Eye (tissue), 1 donor: ENCODE measurements at regions not wholly inside any gene's neighbourhood (a gene's known extent, or its start where the extent isn't known, plus 50 kb on each side); places are given as distances from the start of the nearest gene placed in this dataset.

Experiments
- DNase-seq: peaks from one replicate; pipeline ENCODE4 v3.0.0-alpha.2; 2015

DNA sequence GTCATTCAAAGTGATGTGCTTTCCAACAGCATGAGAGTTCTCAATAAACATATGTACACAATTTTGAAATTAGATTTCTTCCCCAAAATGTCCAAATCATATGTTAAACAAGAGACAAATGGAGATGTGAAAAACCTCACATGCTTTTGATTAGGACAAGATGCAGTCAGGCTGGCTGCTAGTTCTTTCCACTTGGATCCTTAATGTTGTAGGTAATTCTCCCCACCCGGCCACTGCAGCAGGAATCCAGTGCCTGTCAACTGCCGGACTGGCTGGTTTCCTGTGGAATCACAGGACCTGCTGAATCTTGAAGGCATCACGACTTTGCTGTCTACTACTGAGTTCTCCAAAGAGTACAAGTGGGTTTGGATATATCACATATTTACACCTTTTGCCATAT is 138.6 kb upstream of the AKR1E2 start:
- DNase-seq, result no peak

DNA sequence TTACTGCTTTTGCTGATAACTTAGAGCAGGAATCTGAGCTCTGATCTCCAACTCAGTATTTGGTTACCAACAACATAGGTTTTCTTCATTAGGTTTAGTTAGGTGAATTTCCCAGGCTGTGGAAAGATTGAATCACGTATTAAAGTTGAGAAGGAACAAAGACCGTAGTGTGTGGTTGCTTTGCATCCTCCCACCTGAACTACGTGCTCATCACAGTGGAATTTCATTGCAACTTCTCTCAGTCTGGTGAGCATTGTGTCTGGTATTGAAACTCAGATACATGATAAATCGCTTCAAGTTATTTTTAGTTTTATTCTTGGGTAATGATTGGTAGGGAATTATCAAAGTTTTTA is 139.4 kb upstream of the AKR1E2 start:
- no peak for DNase-seq

DNA sequence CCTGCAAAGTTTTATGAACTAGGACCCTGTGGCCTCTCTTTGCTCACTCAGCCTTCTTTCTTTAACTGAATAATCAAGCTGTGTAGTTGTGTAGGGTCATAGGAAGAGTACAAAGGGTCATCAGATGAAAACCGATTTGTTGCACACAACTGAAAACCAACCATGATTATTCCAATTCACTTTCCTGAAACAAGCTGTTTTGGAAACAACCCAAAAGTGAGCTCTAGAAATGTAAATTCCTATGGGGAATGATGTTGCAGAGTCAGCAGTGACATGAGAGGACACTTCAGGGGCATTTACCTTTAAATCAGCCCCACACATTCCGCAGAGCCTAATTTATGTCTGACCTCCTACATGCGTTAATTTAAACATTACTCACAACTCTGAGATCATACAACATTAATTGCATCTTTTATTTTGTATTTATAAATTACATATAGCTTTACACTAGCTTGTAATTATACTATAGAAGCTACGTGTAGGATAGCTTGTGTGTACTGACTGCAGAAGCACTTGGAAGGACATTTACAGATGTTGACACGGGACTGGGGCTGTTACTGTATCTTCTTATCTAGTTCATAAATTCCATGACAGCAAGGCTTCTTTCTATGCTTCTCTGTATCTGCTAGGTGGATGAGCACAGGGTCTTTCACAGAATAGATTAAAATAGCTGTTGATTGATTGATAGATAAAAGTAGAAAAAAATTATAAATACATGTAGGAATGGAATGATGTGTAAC is 139.9 kb upstream of the AKR1E2 start:
- no peak for DNase-seq

DNA sequence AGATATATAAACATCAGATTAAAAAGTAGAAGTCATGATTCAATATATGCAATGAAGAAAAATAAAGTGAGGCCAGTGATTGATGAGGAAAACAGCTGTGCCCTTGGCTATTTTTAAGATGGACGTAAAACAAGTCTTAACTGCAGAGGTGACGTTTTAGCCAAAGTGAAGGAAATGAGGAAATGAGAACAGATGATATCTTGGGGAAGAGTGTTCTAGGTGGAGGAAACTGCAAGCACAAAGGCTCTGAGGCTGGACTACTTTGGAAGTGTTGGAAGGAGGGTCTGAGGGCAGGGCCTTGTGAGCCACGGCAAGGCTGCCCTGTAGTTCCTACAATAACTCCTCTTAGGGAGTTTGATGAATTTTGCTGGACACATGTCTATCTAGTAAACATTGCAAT is 140.5 kb upstream of the AKR1E2 start:
- DNase-seq, result no peak

DNA sequence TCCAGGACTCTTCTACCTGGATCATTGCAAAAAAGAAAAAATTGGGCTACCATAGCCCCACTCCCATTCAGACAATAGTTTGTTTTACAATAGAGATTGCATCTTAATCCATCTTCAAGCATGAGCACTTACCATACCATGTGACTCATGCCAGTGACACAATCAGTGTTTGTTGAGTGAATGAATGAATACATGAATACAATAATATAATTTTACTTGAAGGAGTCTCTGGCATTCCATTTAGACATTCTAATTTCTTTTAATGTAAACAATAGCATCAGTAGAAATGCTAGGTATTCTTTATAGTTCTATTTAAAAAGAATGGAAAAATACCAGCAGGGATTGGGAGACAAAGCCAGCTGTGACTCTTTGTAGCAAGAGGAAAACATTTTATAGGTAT is 141.6 kb upstream of the AKR1E2 start:
- DNase-seq, result no peak

DNA sequence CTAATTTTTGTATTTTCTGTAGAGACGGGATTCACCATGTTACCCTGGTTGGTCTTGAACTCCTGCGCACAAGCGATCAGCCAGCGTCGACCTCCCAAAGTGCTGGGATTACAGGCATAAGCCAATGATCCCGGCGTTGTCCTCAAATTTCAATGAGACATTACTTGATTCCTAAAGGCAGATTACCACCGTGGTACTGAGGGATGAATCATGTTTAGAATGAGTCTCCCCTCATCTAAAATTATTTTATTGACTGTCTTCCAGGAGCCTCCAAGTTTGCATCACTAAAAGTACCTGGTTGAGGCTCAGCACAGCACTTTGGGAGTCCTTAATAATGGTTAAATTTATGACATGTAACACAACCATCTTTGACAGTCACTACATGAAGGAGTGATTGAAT is 142.2 kb upstream of the AKR1E2 start:
- no peak for DNase-seq

DNA sequence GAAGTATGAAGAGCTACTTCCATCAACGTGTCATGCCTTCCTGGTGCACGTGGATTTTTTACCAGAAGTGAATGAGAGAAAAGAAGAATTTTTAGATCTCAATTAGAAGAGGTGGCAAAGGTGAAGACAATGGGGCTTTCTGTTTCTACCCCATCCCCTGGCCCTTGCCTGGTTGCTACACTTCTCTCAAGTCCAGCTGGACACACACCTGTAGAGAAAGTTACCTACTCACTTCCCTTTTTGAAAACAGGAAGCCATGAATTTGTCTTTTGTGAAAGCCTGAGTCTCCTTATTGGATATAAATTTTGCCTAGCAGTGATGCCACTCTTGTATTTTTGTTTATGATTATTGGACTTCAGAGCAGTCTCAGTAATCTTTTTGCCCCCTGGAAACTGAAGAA is 142.9 kb upstream of the AKR1E2 start:
- no peak for DNase-seq

DNA sequence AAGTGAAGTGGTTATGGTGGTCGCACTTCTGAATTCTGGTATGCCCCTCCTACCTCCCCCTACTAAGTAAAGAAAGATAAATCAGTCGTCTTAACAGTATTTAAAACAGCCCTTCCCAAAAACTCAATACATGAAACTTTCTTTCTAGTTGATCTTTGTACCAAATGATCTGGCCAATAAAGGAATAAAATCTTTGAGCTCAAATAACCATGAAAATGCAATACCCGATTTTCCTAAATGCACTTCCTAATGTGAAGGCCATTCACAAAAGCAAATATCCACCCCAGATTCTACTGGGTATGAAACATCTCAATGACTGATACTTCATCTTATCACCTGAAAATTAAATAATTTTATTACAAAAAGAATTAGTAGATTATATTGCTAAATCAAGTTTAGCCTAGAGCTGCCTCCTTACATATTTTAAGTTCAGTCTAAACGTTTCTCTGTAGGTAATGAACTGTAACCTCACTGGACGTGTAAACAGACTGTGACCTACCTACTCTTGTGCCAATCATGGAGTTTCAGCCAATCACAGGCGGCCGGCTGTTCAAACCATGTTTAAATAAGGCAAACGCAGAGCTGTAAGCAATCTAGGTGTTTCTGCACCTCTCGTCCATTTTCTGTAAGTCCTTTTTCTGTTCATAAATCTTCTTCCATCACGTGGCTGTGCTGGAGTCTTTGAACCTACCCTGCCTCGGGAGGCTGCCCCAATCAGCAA is 146.9 kb upstream of the AKR1E2 start:
- no peak for DNase-seq

DNA sequence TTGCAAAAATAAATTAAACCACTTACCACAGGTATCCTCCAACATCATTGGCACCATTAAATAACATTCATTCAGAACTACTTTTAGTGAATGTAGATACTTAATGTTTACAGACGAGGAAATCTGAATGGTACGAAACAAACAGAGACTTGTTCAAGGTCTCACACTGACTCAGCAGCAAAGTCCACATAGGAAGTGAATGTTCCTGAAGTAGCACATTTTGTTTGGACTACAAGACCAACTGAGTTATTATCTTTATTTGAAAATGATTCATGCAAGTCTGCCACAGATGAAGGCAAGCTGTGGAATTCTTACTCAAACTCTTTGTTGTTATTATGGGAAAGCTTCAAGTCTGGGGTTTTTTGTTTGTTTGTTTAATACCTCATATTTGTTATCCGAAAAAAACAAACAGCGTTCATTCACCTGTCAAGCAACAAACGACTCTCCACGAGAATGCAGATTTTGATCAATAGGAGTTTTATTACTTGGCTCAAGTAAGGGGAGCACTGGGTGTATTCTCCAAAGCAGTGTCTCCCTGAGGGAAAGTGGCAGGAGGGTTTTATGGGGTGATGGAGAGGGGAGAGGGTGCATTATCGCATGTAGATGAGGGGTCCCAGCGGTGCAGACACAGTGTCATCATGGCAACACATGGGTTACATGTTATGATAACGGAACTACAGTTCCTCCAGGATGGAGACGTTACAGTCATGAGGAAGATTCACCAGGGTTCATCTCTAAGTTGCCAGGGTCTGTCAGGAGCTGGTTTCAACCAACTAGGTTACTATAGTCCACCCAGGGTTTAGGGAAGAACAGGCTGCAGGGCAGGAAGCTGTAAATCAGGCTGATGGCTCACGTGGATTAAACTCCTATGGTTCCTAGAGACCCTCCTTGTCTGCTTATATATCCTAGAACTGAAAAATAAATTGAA is 147.7 kb upstream of the AKR1E2 start:
- DNase-seq, result no peak

DNA sequence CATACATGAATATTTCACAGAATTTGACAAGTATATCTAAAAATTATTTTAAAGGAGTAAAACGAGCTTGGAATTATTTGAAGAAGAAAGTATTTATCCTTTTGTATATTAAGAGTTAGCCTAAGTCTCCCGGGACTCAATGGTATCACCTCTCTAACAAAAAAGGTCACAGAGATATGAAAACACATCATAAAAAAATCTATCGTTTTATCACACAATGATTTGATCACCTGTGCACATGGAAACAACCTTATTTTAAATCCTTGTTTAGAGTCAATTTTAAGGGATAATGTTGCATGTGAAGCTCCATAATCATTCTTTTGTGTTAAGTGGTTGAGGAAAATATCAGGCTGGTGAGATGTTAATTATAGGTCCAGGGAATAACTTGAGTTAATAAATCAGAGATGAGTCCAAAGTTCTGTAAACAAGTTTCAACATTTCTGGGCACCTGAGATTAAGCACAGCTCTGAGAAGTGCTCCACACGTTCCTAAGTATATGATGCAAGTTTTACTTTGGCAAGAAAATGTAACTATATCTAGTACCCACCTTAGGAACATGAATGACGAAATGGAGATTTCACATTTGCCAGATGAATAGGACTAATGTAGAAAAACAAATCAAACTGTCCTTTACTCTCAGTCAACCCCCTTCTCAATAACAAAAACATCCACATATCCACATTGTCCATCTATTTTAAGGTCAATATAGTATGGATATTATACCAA is 148.5 kb upstream of the AKR1E2 start:
- no peak for DNase-seq

DNA sequence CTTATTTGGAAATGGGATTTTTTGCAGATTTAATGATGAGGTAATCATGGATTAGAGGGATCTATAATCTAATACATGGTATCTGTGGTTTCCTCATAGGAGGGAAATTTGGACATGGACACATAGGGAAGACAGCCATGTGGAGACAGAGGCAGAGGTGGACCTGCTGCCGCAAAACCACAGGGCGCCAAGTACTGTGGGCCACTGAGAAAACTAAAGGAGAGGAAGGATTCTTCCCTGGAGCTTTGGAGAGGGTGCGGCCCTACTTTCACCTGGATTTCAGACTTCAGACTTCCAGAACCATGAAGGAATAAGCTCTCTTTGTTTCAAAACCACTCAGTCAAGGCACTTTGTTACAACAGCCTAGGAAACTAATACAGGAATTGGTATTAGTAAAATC is 149.4 kb upstream of the AKR1E2 start:
- no peak for DNase-seq

DNA sequence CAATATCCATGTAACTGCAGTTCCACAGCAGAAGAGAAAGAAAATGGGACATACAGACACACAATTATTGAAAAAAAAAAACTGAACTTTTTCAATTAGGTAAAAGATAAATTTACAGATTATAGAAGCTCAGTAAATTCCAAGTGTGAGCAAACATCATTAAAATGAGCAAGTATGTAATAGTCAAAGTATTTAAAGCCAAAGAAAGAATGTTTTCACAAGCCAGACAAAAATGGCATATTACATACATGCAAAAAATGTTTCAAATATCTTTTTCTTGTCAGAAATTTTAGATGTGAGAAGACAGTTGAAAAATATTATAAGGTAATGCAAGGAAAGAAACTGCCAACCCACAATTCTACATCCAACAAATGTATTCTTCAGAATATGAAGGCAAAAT is 150.2 kb upstream of the AKR1E2 start:
- no peak for DNase-seq

DNA sequence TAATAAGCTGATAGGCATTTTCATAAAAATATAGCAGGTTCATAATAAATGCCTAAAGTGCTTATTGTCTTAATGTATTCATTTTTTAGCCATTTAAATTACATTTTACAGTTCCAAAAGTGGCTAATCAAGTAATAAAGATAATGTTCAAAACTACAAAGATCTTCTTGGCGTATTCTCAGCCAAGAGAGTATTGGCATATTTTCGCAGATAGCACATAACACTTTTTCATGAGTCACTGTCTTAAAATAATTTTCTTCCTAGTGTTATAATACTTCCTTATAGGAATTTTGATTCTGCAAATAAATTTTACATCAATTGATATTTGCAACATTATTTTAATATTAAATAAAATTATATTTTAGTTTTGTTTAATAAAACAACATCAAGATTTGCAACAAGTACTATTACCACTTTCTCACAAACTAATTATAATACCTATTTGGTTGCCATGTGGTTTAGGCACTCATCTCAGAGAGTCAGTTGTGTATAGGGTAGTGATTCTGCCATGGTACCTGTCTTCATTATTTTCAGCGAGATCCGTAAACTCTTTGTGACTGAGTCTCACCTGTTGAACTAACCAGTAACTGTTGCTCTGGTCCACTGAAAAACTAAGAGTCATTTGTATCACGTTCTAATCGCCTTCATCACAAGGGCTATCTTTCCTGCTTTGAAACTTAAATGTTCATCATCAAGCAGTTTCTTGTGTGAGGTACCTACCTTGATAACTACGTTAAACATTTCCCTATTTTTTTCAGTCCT is 152.5 kb upstream of the AKR1E2 start:
- no peak for DNase-seq

DNA sequence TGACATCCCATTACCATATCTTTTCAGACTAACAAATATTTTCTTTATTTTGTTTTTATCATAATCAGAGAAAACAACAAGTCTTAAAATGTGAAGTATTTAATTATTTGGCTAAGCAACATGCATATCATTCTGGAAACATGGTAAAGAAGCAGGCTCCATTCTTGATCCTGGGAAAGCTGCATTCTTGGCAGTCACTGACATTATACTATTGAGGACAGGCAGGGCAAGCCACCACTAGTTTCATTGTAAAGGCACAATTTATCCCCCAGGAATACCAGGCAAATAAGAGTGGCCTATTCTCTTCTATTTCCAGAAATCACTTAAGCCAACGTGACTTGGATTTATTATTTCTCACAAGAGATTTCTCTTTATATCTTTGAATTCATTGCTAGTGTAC is 153.8 kb upstream of the AKR1E2 start:
- no peak for DNase-seq

DNA sequence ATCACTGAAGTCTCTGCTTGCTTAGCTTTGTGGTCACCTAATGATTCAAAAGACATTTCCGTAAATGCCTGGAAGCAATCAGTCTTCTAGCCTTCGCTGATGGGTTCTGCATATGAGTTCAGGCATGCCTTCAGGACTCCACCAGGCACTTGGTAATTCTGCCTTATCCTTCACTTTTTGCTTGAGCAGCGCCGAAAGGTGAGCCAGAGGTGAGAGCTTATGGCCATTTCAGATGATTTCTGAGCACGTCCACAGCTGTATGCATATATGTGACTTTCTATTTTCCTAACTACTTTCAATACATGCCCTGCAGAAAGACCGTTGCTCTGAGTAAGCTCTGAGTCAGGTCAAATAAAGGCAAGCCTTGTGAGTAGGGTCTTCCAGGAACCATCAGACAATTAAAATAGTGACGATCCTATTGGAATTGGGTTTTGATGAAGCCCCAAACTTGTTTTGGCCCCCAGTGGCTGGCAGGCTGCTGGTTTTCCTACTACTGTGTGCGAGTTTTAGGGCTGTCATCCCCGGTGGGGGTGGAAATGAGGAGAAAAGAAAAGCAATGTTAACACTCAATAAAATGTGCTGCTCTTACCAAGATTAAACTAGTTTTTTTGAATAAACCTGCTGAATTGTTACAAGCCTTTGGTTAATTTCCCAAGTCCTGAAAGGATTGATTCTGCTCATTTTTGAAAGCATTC is 154.4 kb upstream of the AKR1E2 start:
- DNase-seq, result no peak

DNA sequence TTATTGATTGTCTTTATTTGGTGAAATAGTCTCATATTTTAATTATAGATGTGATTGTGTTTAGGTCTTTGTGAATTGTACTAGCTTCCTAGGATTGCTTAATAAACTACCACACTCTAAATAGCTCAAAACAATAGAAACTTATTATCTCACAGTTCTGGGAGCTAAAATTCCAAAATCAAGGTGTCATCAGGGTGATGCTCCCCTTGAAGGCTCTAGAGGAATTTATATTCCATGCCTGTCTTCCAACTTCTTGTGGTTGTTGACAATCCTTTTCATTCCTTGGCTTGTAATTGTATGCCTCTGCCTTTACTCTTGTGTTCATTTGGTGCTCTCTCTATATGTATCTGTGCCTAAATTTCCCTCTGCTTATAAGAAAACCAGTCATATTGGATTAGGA is 155.3 kb upstream of the AKR1E2 start:
- DNase-seq, result no peak

DNA sequence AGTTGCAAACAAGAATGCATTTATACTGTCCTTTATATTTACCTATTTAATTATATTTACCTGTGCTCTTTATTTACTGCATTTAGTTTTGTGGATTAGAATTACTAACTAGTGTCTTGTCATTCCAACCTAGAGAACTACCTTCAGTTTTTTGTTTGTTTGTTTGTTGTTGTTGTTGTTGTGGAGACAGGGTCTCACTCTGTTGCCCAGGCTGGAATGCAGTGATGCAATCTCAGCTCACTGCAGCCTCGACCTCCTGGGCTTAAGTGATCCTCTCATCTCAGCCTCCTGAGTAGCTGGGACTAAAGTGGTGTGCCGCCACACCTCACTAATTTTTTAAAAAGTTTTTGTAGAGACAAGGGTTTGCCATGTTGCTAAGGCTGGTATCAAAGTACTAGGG is 156.4 kb upstream of the AKR1E2 start:
- DNase-seq, result no peak

DNA sequence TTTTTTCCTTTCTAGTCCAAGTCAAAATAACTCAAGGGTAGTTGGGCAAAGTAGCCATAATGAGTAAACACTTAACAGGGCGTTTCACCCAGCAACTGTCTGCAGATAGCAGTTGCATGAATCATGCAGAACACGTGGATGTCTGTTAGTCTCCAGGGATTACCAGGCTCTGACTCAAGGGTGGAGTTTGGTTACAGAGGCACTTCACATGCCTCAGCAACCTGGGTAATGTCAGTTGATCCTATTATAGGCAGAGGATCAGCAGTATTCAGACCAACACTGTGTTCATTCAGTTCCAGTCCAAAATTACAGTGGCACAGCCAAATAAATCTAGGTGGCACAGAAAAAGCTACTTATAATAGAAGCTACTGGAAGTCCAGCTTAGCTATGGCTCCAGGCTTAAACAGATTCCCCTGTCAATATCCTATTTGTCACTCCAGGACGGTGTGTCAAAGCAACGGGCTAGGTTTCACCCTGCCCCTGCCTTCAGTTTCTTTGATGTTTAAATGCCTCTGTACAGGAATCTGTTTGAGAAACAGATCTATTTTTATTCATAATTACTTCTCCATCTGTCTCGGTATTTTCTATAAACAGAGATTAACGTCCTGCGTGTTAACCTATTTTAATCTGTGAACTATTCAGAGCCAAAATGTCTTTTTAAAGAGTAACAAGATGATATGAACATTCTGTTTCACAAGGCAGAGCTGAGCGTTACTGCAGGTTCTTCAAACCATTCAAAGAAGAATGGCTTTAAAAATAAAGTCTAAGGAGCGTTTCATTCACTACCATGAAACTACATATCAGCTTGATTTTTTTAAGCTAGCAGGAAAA is 162.6 kb upstream of the AKR1E2 start:
- DNase-seq, result peak; percentile 77

DNA sequence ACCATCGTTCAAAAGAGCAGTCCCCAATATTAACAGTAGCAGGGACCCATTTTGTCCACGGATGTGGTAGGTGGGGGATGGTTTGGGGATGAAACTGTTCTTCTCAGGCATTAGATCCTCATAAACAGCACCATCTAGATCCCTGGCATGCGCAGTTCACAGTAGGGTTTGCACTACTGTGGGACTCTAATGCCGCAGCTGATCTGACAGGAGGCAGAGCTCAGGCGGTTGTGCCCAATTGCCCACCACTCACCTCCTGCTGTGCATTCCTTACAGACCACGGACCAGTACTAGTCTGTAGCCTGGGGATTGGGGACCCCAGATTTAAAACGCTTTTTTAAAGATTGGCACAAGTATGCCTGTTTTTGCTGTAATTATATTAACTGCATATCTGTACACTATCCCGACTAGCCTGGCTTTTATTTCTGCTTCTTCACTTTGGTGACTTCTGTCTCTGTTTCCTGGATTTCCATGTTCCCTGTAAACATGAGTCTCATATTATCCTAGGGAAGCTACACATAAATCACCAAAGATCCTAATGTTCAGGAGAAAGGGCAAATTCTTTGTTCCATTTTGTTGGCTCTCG is 163.3 kb upstream of the AKR1E2 start:
- DNase-seq, result peak; percentile 37

DNA sequence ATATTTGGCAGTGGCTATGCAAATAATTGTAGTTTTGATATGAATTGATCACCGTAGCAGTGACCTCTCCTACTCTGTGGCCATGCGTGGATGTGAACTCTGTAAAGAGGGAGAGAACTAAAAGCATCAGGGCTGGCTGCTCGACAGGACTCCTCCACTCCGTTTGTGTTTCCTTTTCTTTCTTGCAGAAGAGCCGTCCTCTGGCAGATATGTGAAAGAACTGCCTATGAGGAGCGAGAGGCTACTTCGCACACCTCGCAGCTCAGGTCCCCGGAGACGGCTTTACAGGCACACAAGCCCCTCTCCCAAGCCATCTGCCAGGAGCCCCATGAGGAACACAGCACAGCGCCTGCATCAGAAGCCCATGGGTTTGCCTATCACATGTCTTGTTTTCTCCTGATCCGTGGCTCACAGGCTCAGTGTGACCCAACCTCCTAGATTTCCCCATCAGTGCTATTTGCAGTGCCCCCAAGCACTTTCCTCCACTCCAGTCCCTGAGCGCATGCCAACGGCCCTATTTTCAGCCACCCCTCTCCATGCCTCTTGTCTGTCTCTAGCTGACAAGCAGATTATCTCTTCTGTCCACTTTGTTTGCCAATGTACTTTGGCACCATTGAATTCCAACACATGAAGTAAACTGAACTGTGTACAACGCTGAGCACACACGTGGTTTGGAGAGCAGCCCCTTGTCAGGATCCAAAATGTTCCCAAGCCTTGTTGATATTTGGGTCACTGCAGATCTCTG is 164.3 kb upstream of the AKR1E2 start:
- no peak for DNase-seq
